HCT116 (cell line): ENCODE measurements at regions not wholly inside any gene's neighbourhood (a gene's known extent, or its start where the extent isn't known, plus 50 kb on each side); places are given as distances from the start of the nearest gene placed in this dataset.

Source experiments
- ATAC-seq: fragments of 200-7000 bp; cut with Tn5 transposase; 2 replicates; pipeline ENCODE4 v1.9.1; 2020; ENCODE audit warnings: mild to moderate bottlenecking, moderate library complexity
- BruUV-seq: library from RNA; stranded (reverse); fragments of 400-500 nt; replicated peaks from 2 replicates; lab custom pipeline; 2021; lab: Mats Ljungman, UMichigan
- CTCF ChIA-PET: fragments of 300-600 bp; sonication (Branson Sonifier 250); formaldehyde crosslinking; loops from one replicate; lab custom pipeline; 2021; ENCODE audit warnings: antibody characterized with exemption; lab: Charles Lee
- POLR2A ChIA-PET: fragments of 300-600, 350-600 bp; sonication (Branson Sonifier 250); formaldehyde crosslinking; loops from one replicate; lab custom pipeline; 2021; ENCODE audit warnings: antibody characterized with exemption; lab: Charles Lee
- RAD21 ChIA-PET, 2 experiments: fragments of 300-600 bp; sonication (Branson Sonifier 250); formaldehyde crosslinking; loops; one replicate each; lab custom pipeline; 2023; ENCODE audit warnings: low total read pairs in 2 of 2; ENCODE audit not compliant: uncharacterized antibody in 2 of 2, unreplicated experiment in 2 of 2, low non-redundant PET in 1 of 2; lab: Charles Lee
- DNase-seq: peaks from one replicate; pipeline ENCODE4 v3.0.0-alpha.2; 2010; ENCODE audit warnings: low read depth, low spot score
- H2AFZ ChIP-seq: fragments of 200-600 bp; shearing (Covaris generic), sonication (generic); 2 replicates; pipeline ENCODE4 v1.6.1; 2017; ENCODE audit warnings: low read depth, mixed run types, mixed read lengths, antibody characterized with exemption, low read length; ENCODE audit not compliant: poor library complexity, severe bottlenecking
- H3K27ac ChIP-seq: 2 replicates; pipeline ENCODE4 v1.5.1; 2012; ENCODE audit warnings: low read depth, low read length
- H3K27me3 ChIP-seq: fragments of 200-600 bp; sonication (generic); 2 replicates; pipeline ENCODE4 v1.6.1; 2016; ENCODE audit warnings: mixed run types, low read length, mixed read lengths; ENCODE audit not compliant: insufficient read depth
- H3K36me3 ChIP-seq, 2 experiments: fragments of 200-500 bp in 1 of 2; fragments of 200-600 bp in 1 of 2; sonication (Bioruptor generic) in 1 of 2; sonication (generic) in 1 of 2; 2 replicates each; pipeline versions ENCODE4 v1.5.1 to v1.6.1; 2014 to 2016; ENCODE audit warnings: low read length in 2 of 2, inconsistent platforms in 1 of 2, mixed read lengths in 1 of 2, mixed run types in 1 of 2; ENCODE audit not compliant: insufficient read depth in 2 of 2, control insufficient read depth in 1 of 2
- H3K4me1 ChIP-seq, 2 experiments: fragments of 200-600 bp in 1 of 2; sonication (generic) in 1 of 2; 2 replicates each; pipeline versions ENCODE4 v1.5.1 to v1.6.1; 2012 to 2017; ENCODE audit warnings: low read length in 2 of 2, inconsistent platforms in 1 of 2, mild to moderate bottlenecking in 1 of 2, mixed read lengths in 1 of 2, mixed run types in 1 of 2, moderate library complexity in 1 of 2; ENCODE audit not compliant: insufficient read depth in 2 of 2, control insufficient read depth in 1 of 2
- H3K4me2 ChIP-seq: fragments of 200-600 bp; sonication (generic); 2 replicates; pipeline ENCODE4 v1.6.1; 2017; ENCODE audit warnings: mixed run types, low read length, mixed read lengths
- H3K4me3 ChIP-seq, 2 experiments: fragments of 200-600 bp in 1 of 2; sonication (generic) in 1 of 2; replicated peaks in 1 of 2; 2 replicates each; pipeline ENCODE4 v1.5.1; 2011 to 2016; ENCODE audit warnings: low read length in 2 of 2, control low read depth in 1 of 2, low read depth in 1 of 2, mild to moderate bottlenecking in 1 of 2, mixed read lengths in 1 of 2, mixed run types in 1 of 2
- H3K79me2 ChIP-seq: fragments of 200-600 bp; sonication (generic); 2 replicates; pipeline ENCODE4 v1.6.1; 2017; ENCODE audit warnings: mild to moderate bottlenecking, mixed run types, low read length, moderate library complexity, mixed read lengths; ENCODE audit not compliant: insufficient read depth
- H3K9ac ChIP-seq: fragments of 200-600 bp; sonication (generic); 2 replicates; pipeline ENCODE4 v1.6.1; 2016; ENCODE audit warnings: low read length, mixed read lengths
- H3K9me2 ChIP-seq: fragments of 200-600 bp; sonication (generic), shearing (Covaris generic); 2 replicates; pipeline ENCODE4 v1.6.1; 2017; ENCODE audit warnings: mixed run types, mild to moderate bottlenecking, moderate library complexity; ENCODE audit not compliant: insufficient read depth
- H3K9me3 ChIP-seq, 2 experiments: fragments of 200-500 bp in 1 of 2; fragments of 200-600 bp in 1 of 2; sonication (Bioruptor generic) in 1 of 2; sonication (generic) in 1 of 2; 2 replicates each; pipeline ENCODE4 v1.6.1; 2014 to 2017; ENCODE audit warnings: low read length in 2 of 2, mixed read lengths in 2 of 2, inconsistent platforms in 1 of 2, low read depth in 1 of 2, mild to moderate bottlenecking in 1 of 2, mixed run types in 1 of 2, moderate library complexity in 1 of 2; ENCODE audit not compliant: control insufficient read depth in 1 of 2, insufficient read depth in 1 of 2
- H4K20me1 ChIP-seq: fragments of 200-600 bp; sonication (generic), shearing (Covaris generic); 2 replicates; pipeline ENCODE4 v1.6.1; 2017; ENCODE audit warnings: mixed run types, mild to moderate bottlenecking, moderate library complexity; ENCODE audit not compliant: insufficient read depth
- CBX3 ChIP-seq: IDR thresholded peaks from 2 replicates; pipeline ENCODE4 v1.6.1; 2012; ENCODE audit warnings: low read depth
- CEBPB ChIP-seq: IDR thresholded peaks from 2 replicates; pipeline ENCODE4 v1.6.1; 2012; ENCODE audit warnings: low read depth
- CTCF ChIP-seq, 3 experiments: fragments of 200-600 bp in 1 of 3; sonication (generic) in 1 of 3; IDR thresholded peaks in 2 of 3; conservative IDR thresholded peaks in 1 of 3; 2 replicates each; pipeline ENCODE4 v1.5.1; 2012 to 2017; ENCODE audit warnings: low read depth in 2 of 3, low read length in 2 of 3, antibody characterized with exemption in 1 of 3, borderline replicate concordance in 1 of 3, control low read depth in 1 of 3, mild to moderate bottlenecking in 1 of 3, mixed read lengths in 1 of 3, mixed run types in 1 of 3, moderate library complexity in 1 of 3; ENCODE audit not compliant: insufficient read depth in 1 of 3
- EGR1 ChIP-seq: IDR thresholded peaks from 2 replicates; pipeline ENCODE4 v1.6.1; 2012; ENCODE audit warnings: low read depth
- EZH2phosphoT487 ChIP-seq: fragments of 200-600 bp; IDR thresholded peaks from 2 replicates; pipeline ENCODE4 v1.6.1; 2018; ENCODE audit warnings: antibody characterized with exemption, borderline replicate concordance
- FOSL1 ChIP-seq: IDR thresholded peaks from 2 replicates; pipeline ENCODE4 v1.6.1; 2012; ENCODE audit warnings: low read depth
- JUND ChIP-seq: IDR thresholded peaks from 2 replicates; pipeline ENCODE4 v1.6.1; 2012
- MAX ChIP-seq: IDR thresholded peaks from 2 replicates; pipeline ENCODE4 v1.6.1; 2012
- POLR2A ChIP-seq: IDR thresholded peaks from 2 replicates; pipeline ENCODE4 v1.7.0; 2011; ENCODE audit warnings: borderline replicate concordance; ENCODE audit not compliant: insufficient read depth, insufficient read length; ENCODE audit errors: extremely low read depth
- POLR2AphosphoS5 ChIP-seq: IDR thresholded peaks from 2 replicates; pipeline ENCODE4 v1.6.1; 2011; ENCODE audit warnings: mild to moderate bottlenecking, low read depth, low read length, moderate library complexity
- RAD21 ChIP-seq: IDR thresholded peaks from 2 replicates; pipeline ENCODE4 v1.6.1; 2012; ENCODE audit warnings: low read depth, mild to moderate bottlenecking
- REST ChIP-seq: IDR thresholded peaks from 2 replicates; pipeline ENCODE4 v1.6.1; 2012; ENCODE audit warnings: low read depth
- SP1 ChIP-seq: IDR thresholded peaks from 2 replicates; pipeline ENCODE4 v1.6.1; 2012; ENCODE audit warnings: low read depth
- SRF ChIP-seq: IDR thresholded peaks from 2 replicates; pipeline ENCODE4 v1.6.1; 2012; ENCODE audit warnings: low read depth
- TCF7L2 ChIP-seq: IDR thresholded peaks from 2 replicates; pipeline ENCODE4 v1.7.0; 2011; ENCODE audit warnings: borderline replicate concordance, inconsistent platforms; ENCODE audit not compliant: insufficient read depth, insufficient read length; ENCODE audit errors: extremely low read depth
- YY1 ChIP-seq: IDR thresholded peaks from 2 replicates; pipeline ENCODE4 v1.6.1; 2011; ENCODE audit warnings: low read length, low read depth, moderate library complexity, mild to moderate bottlenecking; ENCODE audit not compliant: insufficient replicate concordance; ENCODE audit errors: extremely low read depth
- ZBTB33 ChIP-seq: IDR thresholded peaks from 2 replicates; pipeline ENCODE4 v1.6.1; 2011; ENCODE audit warnings: mild to moderate bottlenecking, low read length, moderate library complexity; ENCODE audit not compliant: insufficient replicate concordance; ENCODE audit errors: extremely low read depth
- ZNF274 ChIP-seq: fragments of 200-500 bp; sonication (Bioruptor generic); IDR thresholded peaks from 2 replicates; pipeline ENCODE4 v1.6.1; 2014; ENCODE audit warnings: mild to moderate bottlenecking, low read depth, low read length, inconsistent platforms
- intact Hi-C: fragments of 100-400 bp; cut with micrococcal nuclease; formaldehyde crosslinking; loops from 2 replicates; pipeline ENCODE4 v1.10.0; 2022

DNA sequence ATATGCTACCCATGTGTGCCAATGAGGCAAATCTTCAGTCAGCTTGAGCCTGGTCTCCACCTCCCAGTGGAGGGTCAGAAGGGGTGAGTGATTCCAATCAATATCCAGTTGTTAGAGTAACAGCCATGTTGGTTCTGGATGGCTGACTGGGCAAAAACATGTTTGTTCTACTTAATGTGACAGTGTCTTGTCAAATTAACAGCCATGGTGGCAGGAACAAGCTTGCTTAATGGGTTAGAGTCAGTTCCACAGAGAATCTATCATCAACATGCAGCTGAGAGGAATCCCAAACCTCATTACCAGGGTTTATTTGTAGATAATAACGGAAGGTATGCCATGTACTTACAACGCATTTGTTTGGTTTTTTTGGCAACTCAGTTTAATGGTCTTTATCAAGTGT lies 133.2 kb downstream of the SLC17A6 start:
- TF ChIP-seq SP1 (no peak), POLR2AphosphoS5 (no peak), SRF (no peak), CTCF (IDR thresholded peaks at IDR 0.05 in 2 of 3, conservative IDR thresholded peaks at IDR 0.05 in 1 of 3; ENCODE audit: borderline replicate concordance in 1 of 3, insufficient read depth in 1 of 3, low read depth in 2 of 3, low read length in 2 of 3) (no peak), POLR2A (no peak), EZH2phosphoT487 (no peak), YY1 (no peak), CEBPB (no peak), REST (no peak), ZBTB33 (no peak), TCF7L2 (no peak), MAX (no peak), FOSL1 (no peak), EGR1 (no peak), JUND (no peak), CBX3 (no peak), RAD21 (no peak), ZNF274 (no peak)
- ChIA-PET POLR2A (no interaction called here), RAD21 (no interaction called here), CTCF (no interaction called here)
- Histone ChIP-seq H3K4me3 (no peak overlapping the region), H3K9ac (no peak overlapping the region), H3K9me3 (no peaks in the 10 kb centered on the region), H3K79me2 (no peaks in the 10 kb centered on the region), H3K27ac (no peak overlapping the region), H2AFZ (no peak overlapping the region), H3K4me2 (no peak overlapping the region), H3K4me1 (peaks cover 0 to 6% of the 10 kb centered on the region in 2 experiments; a peak in 2 of 4 replicates), H3K9me2 (no peaks in the 10 kb centered on the region), H3K27me3 (0 out of 2 replicates have a peak, but pooled peaks cover 3% of the 10 kb centered on the region), H3K36me3 (no peaks in the 10 kb centered on the region), H4K20me1 (no peaks in the 10 kb centered on the region)
- intact Hi-C loops = no loop called here
- DNase-seq = no peak
- no peak for ATAC-seq
- BruUV-seq = no TSS peak
